Muscle layer of colon (tissue), 2 donors: ENCODE measurements at regions not wholly inside any gene's neighbourhood (a gene's known extent, or its start where the extent isn't known, plus 50 kb on each side); places are given as distances from the start of the nearest gene placed in this dataset.
A peak's percentile ranks its signal among the peaks of the same experiment; 100 is the strongest.

Experiments used
- H3K27ac ChIP-seq: one replicate; pipeline ENCODE4 v1.7.0; 2013; ENCODE audit warnings: low read depth, mild to moderate bottlenecking, low read length, moderate library complexity
- H3K27me3 ChIP-seq, 2 donors: one replicate each; pipeline ENCODE4 v1.7.0; 2013; ENCODE audit warnings: low read length in 2 of 2, mild to moderate bottlenecking in 2 of 2; ENCODE audit not compliant: insufficient read depth in 2 of 2, control insufficient read depth in 1 of 2
- H3K36me3 ChIP-seq: one replicate; pipeline ENCODE4 v1.7.0; 2013; ENCODE audit warnings: mild to moderate bottlenecking, low read length; ENCODE audit not compliant: insufficient read depth
- H3K4me1 ChIP-seq: one replicate; pipeline ENCODE4 v1.7.0; 2013; ENCODE audit warnings: mild to moderate bottlenecking, low read length; ENCODE audit not compliant: insufficient read depth
- H3K4me3 ChIP-seq, 2 donors: one replicate each; pipeline ENCODE4 v1.7.0; 2013; ENCODE audit warnings: low read length in 2 of 2, low read depth in 1 of 2, mild to moderate bottlenecking in 1 of 2, moderate library complexity in 1 of 2
- H3K9ac ChIP-seq: one replicate; pipeline ENCODE4 v1.7.0; 2013; ENCODE audit warnings: low read length
- H3K9me3 ChIP-seq: one replicate; pipeline ENCODE4 v1.7.0; 2013; ENCODE audit warnings: mild to moderate bottlenecking, low read length
- donor health status: abdominal sarcoma.
- donor health status: Adenocarcinoma of cecum.

- no peak overlapping the region for H3K9ac ChIP-seq
- H3K4me3 ChIP-seq = no peak overlapping the region
- no peaks in the 10 kb centered on the region for H3K9me3 ChIP-seq
- peaks cover 30% of the 10 kb centered on the region for H3K4me1 ChIP-seq
- H3K27ac ChIP-seq = no peak overlapping the region
- no peaks in the 10 kb centered on the region for H3K36me3 ChIP-seq
- H3K27me3 ChIP-seq = no peaks in the 10 kb centered on the region
Measured at GRCh38 chr7:25839084-25839769, 312.8 kb upstream of the NFE2L3 start.

GRCh38 chr7:25840209-25840792, 311.7 kb upstream of the NFE2L3 start:
- H3K27ac ChIP-seq = peak overlapping the region; percentile 1
- H3K27me3 ChIP-seq = no peaks in the 10 kb centered on the region
- no peaks in the 10 kb centered on the region for H3K36me3 ChIP-seq
- H3K9me3 ChIP-seq = no peaks in the 10 kb centered on the region
- no peak overlapping the region for H3K9ac ChIP-seq
- H3K4me3 ChIP-seq = no peak overlapping the region
- peaks cover 28% of the 10 kb centered on the region for H3K4me1 ChIP-seq

- no peaks in the 10 kb centered on the region for H3K9me3 ChIP-seq
- no peak overlapping the region for H3K4me3 ChIP-seq
- H3K9ac ChIP-seq = no peak overlapping the region
- no peaks in the 10 kb centered on the region for H3K27me3 ChIP-seq
- peaks cover 40% of the 10 kb centered on the region for H3K4me1 ChIP-seq
- peak overlapping the region; percentile 73 for H3K27ac ChIP-seq
- no peaks in the 10 kb centered on the region for H3K36me3 ChIP-seq
Measured at GRCh38 chr7:25841575-25841974, 310.4 kb upstream of the NFE2L3 start.

GRCh38 chr7:25842201-25842733, 309.7 kb upstream of the NFE2L3 start:
- Histone ChIP-seq H3K9me3 (no peaks in the 10 kb centered on the region), H3K27me3 (no peaks in the 10 kb centered on the region), H3K4me3 (no peak overlapping the region), H3K36me3 (no peaks in the 10 kb centered on the region), H3K27ac (peak overlapping the region; percentile 73), H3K4me1 (peaks cover 47% of the 10 kb centered on the region), H3K9ac (no peak overlapping the region)

- peaks cover 58% of the 10 kb centered on the region for H3K4me1 ChIP-seq
- no peak overlapping the region for H3K27ac ChIP-seq
- H3K36me3 ChIP-seq = no peaks in the 10 kb centered on the region
- H3K27me3 ChIP-seq = no peaks in the 10 kb centered on the region
- no peaks in the 10 kb centered on the region for H3K9me3 ChIP-seq
- no peak overlapping the region for H3K9ac ChIP-seq
- no peak overlapping the region for H3K4me3 ChIP-seq
Measured at GRCh38 chr7:25843467-25843866, 308.5 kb upstream of the NFE2L3 start.

- Histone ChIP-seq H3K27ac (peak overlapping the region; percentile 27), H3K27me3 (no peaks in the 10 kb centered on the region), H3K36me3 (no peaks in the 10 kb centered on the region), H3K9ac (no peak overlapping the region), H3K9me3 (no peaks in the 10 kb centered on the region), H3K4me3 (no peak overlapping the region), H3K4me1 (peaks cover 65% of the 10 kb centered on the region)
Measured at GRCh38 chr7:25844102-25844870, 307.7 kb upstream of the NFE2L3 start.

GRCh38 chr7:25845464-25845863, 306.5 kb upstream of the NFE2L3 start:
- no peaks in the 10 kb centered on the region for H3K9me3 ChIP-seq
- no peaks in the 10 kb centered on the region for H3K36me3 ChIP-seq
- no peaks in the 10 kb centered on the region for H3K27me3 ChIP-seq
- no peak overlapping the region for H3K9ac ChIP-seq
- H3K27ac ChIP-seq = peak overlapping the region; percentile 28
- H3K4me3 ChIP-seq = no peak overlapping the region
- H3K4me1 ChIP-seq = peaks cover 72% of the 10 kb centered on the region

GRCh38 chr7:25846722-25847121, 305.3 kb upstream of the NFE2L3 start:
- H3K9me3 ChIP-seq = no peaks in the 10 kb centered on the region
- H3K27ac ChIP-seq = peak overlapping the region; percentile 82
- no peaks in the 10 kb centered on the region for H3K27me3 ChIP-seq
- peaks cover 78% of the 10 kb centered on the region for H3K4me1 ChIP-seq
- no peak overlapping the region for H3K4me3 ChIP-seq
- no peaks in the 10 kb centered on the region for H3K36me3 ChIP-seq
- no peak overlapping the region for H3K9ac ChIP-seq

GRCh38 chr7:25847336-25848070, 304.5 kb upstream of the NFE2L3 start:
- no peak overlapping the region for H3K9ac ChIP-seq
- H3K4me1 ChIP-seq = peaks cover 78% of the 10 kb centered on the region
- H3K4me3 ChIP-seq = no peak overlapping the region
- H3K27me3 ChIP-seq = peaks cover 0 to 5% of the 10 kb centered on the region in 2 donors
- H3K27ac ChIP-seq = peak overlapping the region; percentile 82
- H3K36me3 ChIP-seq = no peaks in the 10 kb centered on the region
- no peaks in the 10 kb centered on the region for H3K9me3 ChIP-seq

- Histone ChIP-seq H3K27me3 (peaks cover 0 to 5% of the 10 kb centered on the region in 2 donors), H3K9me3 (no peaks in the 10 kb centered on the region), H3K36me3 (no peaks in the 10 kb centered on the region), H3K9ac (no peak overlapping the region), H3K4me3 (no peak overlapping the region), H3K4me1 (peaks cover 93% of the 10 kb centered on the region), H3K27ac (peak overlapping the region; percentile 73)
Measured at GRCh38 chr7:25849500-25850184, 302.4 kb upstream of the NFE2L3 start.
